ENCODE measurements at regions not wholly inside any gene's neighbourhood (a gene's known extent, or its start where the extent isn't known, plus 50 kb on each side); places are given as distances from the start of the nearest gene placed in this dataset.

DNA sequence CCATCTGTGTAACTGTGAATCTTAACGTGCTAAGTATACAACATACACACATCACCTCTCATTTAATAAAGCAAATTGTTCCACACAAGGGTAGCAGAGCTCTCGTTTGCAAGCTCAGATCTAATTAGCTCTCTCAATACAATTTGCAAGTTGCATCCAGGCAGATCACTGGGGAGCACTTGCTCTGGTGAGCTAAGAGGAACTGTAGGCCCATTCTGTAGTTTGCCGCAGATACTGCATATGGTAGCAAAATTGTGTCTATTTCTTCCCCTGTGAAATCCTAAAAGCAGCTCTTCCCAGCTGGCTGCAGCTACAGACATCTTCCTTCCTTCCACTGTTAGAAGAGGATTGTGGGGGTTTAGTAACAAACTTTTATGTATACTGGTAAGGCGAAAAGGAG lies 288.7 kb upstream of the ADAMTS9 start:
- H3K4me3 ChIP-seq (ENCODE audit: low read length), result no peak overlapping the region
- no peaks in the 10 kb centered on the region for H3K4me1 ChIP-seq (ENCODE audit: control insufficient read depth, insufficient read depth, low read length)
- TF ChIP-seq, protein P1, sequence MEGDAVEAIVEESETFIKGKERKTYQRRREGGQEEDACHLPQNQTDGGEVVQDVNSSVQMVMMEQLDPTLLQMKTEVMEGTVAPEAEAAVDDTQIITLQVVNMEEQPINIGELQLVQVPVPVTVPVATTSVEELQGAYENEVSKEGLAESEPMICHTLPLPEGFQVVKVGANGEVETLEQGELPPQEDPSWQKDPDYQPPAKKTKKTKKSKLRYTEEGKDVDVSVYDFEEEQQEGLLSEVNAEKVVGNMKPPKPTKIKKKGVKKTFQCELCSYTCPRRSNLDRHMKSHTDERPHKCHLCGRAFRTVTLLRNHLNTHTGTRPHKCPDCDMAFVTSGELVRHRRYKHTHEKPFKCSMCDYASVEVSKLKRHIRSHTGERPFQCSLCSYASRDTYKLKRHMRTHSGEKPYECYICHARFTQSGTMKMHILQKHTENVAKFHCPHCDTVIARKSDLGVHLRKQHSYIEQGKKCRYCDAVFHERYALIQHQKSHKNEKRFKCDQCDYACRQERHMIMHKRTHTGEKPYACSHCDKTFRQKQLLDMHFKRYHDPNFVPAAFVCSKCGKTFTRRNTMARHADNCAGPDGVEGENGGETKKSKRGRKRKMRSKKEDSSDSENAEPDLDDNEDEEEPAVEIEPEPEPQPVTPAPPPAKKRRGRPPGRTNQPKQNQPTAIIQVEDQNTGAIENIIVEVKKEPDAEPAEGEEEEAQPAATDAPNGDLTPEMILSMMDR (conservative IDR thresholded peaks at IDR 0.05), result no peak
- no peak overlapping the region for H3K27ac Mint-ChIP-seq
- H3K27ac ChIP-seq (ENCODE audit: low read depth, low read length), result no peak overlapping the region
- H3K4me3 Mint-ChIP-seq, result no peak overlapping the region
- H3K36me3 ChIP-seq (ENCODE audit: control insufficient read depth, insufficient read depth, low read length), result no peaks in the 10 kb centered on the region
- H3K9me3 ChIP-seq (ENCODE audit: control insufficient read depth, low read length), result no peaks in the 10 kb centered on the region
- no peak for DNase-seq
- 81% methylated on average over 4 of the region's 4 CpGs; no CpG with 5 or more reads in 1 of the 2 experiments for WGBS, 2 experiments (ENCODE audit: insufficient coverage in 1 of 2, insufficient read length in 1 of 2)
- H3K27me3 Mint-ChIP-seq (ENCODE audit: insufficient read depth), result no peaks in the 10 kb centered on the region
- H3K9me3 Mint-ChIP-seq, result peaks cover 3% of the 10 kb centered on the region
- H3K9ac ChIP-seq (ENCODE audit: extremely low read depth, low read length, poor library complexity, severe bottlenecking), result no peak overlapping the region
- no peaks in the 10 kb centered on the region for H3K36me3 Mint-ChIP-seq (ENCODE audit: low read depth)
- H3K4me1 Mint-ChIP-seq, result no peaks in the 10 kb centered on the region
- no peaks in the 10 kb centered on the region for H3K27me3 ChIP-seq (ENCODE audit: control insufficient read depth, insufficient read depth, low read length, poor library complexity, severe bottlenecking)

DNA sequence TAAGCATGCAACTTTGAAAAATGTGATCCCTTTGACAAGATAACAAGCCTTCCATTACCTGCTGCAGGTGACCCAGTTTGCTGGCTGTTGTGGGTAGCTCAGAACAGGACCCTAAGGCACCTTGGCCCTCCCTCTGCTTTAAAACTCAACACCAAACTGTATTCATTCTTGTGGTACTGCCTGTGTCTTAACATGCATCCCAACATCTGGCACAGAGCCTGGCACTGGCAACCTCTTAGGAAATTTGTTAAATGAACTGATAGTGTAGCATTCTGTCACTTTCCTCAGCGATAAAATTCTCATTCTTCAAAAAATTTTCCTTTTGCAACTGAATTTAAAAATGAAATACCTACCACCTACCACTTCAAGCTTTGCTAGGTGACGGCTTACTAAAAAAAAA lies 287.3 kb upstream of the ADAMTS9 start:
- no peaks in the 10 kb centered on the region for H3K27me3 ChIP-seq (ENCODE audit: control insufficient read depth, insufficient read depth, low read length, poor library complexity, severe bottlenecking)
- H3K27ac ChIP-seq (ENCODE audit: low read depth, low read length), result no peak overlapping the region
- H3K9me3 Mint-ChIP-seq, result no peaks in the 10 kb centered on the region
- TF ChIP-seq, protein P1 (conservative IDR thresholded peaks at IDR 0.05), result no peak
- H3K4me3 ChIP-seq (ENCODE audit: low read length), result no peak overlapping the region
- no peaks in the 10 kb centered on the region for H3K27me3 Mint-ChIP-seq (ENCODE audit: insufficient read depth)
- H3K36me3 ChIP-seq (ENCODE audit: control insufficient read depth, insufficient read depth, low read length), result no peaks in the 10 kb centered on the region
- no peaks in the 10 kb centered on the region for H3K4me1 Mint-ChIP-seq
- H3K27ac Mint-ChIP-seq, result no peak overlapping the region
- H3K4me3 Mint-ChIP-seq, result no peak overlapping the region
- no peaks in the 10 kb centered on the region for H3K4me1 ChIP-seq (ENCODE audit: control insufficient read depth, insufficient read depth, low read length)
- H3K36me3 Mint-ChIP-seq (ENCODE audit: low read depth), result no peaks in the 10 kb centered on the region
- no peak for DNase-seq
- H3K9ac ChIP-seq (ENCODE audit: extremely low read depth, low read length, poor library complexity, severe bottlenecking), result no peak overlapping the region
- 100% methylated on average over 2 of the region's 2 CpGs; no CpG with 5 or more reads in 1 of the 2 experiments for WGBS, 2 experiments (ENCODE audit: insufficient coverage in 1 of 2, insufficient read length in 1 of 2)
- no peaks in the 10 kb centered on the region for H3K9me3 ChIP-seq (ENCODE audit: control insufficient read depth, low read length)

DNA sequence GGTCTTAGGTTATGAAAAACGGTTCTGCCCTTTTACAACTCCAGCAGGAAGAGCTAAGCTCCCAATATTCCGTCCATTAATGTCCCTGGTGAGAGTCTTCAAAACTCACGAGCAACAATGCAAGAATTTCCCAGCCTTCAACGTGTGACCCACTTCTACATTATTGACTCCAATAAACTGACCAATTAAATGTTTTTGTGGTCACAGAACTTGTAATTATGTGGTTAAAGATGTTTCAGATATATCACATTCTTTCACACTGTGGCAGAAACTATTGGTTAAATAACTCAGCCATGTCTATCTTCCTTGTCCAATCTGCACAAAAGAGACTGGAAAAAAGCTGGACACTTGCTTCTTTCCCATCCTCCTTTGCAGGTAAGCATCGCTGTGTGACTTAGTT lies 286.6 kb upstream of the ADAMTS9 start:
- H3K27ac Mint-ChIP-seq, result no peak overlapping the region
- 93 to 100% methylated on average over 1 to 5 of the region's 5 CpGs for WGBS, 2 experiments (ENCODE audit: insufficient coverage in 1 of 2, insufficient read length in 1 of 2)

More for the DNA sequence above, 286.6 kb upstream of the ADAMTS9 start:
- Histone ChIP-seq H3K9ac (ENCODE audit: extremely low read depth, low read length, poor library complexity, severe bottlenecking) (no peak overlapping the region), H3K36me3 (ENCODE audit: control insufficient read depth, insufficient read depth, low read length) (no peaks in the 10 kb centered on the region), H3K4me3 (ENCODE audit: low read length) (no peak overlapping the region), H3K9me3 (ENCODE audit: control insufficient read depth, low read length) (no peaks in the 10 kb centered on the region), H3K27me3 (ENCODE audit: control insufficient read depth, insufficient read depth, low read length, poor library complexity, severe bottlenecking) (no peaks in the 10 kb centered on the region), H3K4me1 (ENCODE audit: control insufficient read depth, insufficient read depth, low read length) (no peaks in the 10 kb centered on the region), H3K27ac (ENCODE audit: low read depth, low read length) (no peak overlapping the region)
- TF ChIP-seq, protein P1 (conservative IDR thresholded peaks at IDR 0.05), result no peak
- Mint-ChIP-seq H3K4me1 (no peaks in the 10 kb centered on the region), H3K4me3 (no peak overlapping the region), H3K27me3 (ENCODE audit: insufficient read depth) (no peaks in the 10 kb centered on the region), H3K36me3 (ENCODE audit: low read depth) (no peaks in the 10 kb centered on the region), H3K9me3 (no peaks in the 10 kb centered on the region)
- no peak for DNase-seq

Measured in endodermal cell (in vitro differentiated cells).